ENCODE measurements at regions not wholly inside any gene's neighbourhood (a gene's known extent, or its start where the extent isn't known, plus 50 kb on each side); places are given as distances from the start of the nearest gene placed in this dataset.

GRCh38 chr18:75558790-75559189 is 131.3 kb upstream of the SMIM21 start:
- TF ChIP-seq EP300 (IDR thresholded peaks at IDR 0.05), result no peak
- TF ChIP-seq, protein P1, sequence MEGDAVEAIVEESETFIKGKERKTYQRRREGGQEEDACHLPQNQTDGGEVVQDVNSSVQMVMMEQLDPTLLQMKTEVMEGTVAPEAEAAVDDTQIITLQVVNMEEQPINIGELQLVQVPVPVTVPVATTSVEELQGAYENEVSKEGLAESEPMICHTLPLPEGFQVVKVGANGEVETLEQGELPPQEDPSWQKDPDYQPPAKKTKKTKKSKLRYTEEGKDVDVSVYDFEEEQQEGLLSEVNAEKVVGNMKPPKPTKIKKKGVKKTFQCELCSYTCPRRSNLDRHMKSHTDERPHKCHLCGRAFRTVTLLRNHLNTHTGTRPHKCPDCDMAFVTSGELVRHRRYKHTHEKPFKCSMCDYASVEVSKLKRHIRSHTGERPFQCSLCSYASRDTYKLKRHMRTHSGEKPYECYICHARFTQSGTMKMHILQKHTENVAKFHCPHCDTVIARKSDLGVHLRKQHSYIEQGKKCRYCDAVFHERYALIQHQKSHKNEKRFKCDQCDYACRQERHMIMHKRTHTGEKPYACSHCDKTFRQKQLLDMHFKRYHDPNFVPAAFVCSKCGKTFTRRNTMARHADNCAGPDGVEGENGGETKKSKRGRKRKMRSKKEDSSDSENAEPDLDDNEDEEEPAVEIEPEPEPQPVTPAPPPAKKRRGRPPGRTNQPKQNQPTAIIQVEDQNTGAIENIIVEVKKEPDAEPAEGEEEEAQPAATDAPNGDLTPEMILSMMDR (IDR thresholded peaks at IDR 0.05), result no peak

Data from suprapubic skin (tissue), 3 donors.